ENCODE measurements at regions not wholly inside any gene's neighbourhood (a gene's known extent, or its start where the extent isn't known, plus 50 kb on each side); places are given as distances from the start of the nearest gene placed in this dataset.

DNA sequence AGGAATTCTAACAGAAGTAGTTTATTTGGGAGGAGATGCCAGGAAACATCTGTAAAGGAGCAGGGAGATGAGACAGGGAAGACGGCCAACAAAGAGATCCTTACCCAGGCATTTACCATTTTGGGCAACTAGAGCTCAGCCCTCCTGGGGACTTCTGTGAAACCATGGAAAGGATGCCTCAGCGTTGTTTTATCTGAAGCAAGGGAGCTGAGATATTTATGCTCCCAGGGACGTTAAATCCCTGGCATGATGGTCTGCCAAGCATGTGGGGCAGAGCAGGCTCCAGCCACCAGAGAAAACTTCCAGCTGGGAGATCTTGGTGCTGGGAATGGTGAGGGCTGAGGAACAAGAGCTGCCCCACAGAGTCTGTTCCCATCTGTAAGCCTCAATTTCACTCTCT is 114.8 kb upstream of the FOXF1 start:
- DNase-seq = no peak

DNA sequence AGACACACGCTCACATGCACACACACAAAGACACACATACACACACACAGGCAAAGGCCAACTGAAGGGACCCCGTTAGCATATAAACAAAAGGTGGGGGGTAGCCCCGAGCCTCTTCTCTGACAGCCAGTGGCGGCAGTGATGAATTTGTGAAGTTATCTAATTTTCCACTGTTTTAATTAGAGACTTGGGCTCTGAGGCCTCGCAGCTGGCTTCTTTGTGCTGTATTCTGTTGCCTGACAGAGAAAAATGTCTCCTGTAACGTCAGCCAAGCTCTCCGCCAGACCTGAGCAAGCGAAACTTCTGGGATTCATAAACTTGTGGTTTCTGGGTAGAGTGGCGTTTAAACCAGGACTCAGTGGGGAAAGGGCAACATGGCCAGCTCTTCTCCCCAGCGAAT is 113.9 kb upstream of the FOXF1 start:
- no peak for DNase-seq

DNA sequence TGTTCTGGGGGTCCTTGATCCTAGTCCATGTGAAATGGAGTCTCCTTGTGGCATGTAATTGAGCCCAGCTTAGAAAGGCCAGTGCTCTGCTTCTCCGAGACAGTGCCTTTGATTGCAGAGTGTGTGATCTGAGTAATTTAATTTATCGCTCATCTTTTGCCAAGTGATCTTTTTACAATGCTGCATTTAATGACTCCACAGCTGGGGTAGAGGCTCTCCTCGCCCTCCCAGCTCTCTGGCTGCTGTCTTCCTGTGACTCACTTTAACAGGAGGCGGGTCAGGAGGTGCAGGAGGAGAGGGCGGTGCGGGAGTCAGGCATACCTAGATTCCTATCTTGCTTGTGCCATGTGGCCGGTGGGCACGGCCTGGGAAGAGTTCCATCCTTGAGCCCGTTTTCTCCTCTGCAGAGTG is 113.4 kb upstream of the FOXF1 start:
- no peak for DNase-seq

DNA sequence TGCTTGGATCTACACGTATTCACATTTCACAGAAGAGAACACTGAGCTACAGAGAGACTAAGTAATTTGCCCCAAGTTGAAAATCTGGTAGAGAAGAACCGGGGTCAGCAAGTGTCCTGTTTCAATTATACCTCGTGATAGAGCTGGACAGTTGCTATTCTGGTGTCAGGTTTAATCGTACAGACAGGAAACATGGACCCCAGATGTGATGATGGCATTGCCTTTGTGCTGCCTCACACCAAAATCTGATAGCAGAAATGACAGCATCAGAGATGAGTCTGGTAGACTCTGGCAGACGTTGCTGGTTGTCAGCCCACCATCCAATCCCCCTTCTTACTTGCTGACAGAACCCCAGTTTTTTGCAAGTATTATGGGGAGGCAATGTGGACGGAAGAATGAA is 112.1 kb upstream of the FOXF1 start:
- DNase-seq = no peak

DNA sequence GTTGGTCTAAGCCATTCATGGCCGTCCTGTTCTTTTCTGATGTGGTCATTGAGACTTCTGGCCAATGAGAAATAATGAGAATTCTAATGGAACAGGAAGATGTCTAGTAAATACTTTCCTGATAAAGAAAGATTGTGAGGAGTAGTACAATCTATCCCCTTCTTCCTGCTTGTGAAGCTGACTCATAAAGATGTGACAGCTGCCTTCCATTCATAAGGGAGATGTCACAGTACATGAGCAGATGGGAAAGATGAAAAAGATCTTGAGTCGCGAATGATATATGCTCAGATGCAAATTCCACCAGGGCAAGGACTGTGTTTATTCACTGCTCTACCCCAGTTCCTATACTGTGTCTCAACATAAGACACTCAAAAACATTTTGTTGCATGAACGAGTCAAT is 111.7 kb upstream of the FOXF1 start:
- DNase-seq = no peak

DNA sequence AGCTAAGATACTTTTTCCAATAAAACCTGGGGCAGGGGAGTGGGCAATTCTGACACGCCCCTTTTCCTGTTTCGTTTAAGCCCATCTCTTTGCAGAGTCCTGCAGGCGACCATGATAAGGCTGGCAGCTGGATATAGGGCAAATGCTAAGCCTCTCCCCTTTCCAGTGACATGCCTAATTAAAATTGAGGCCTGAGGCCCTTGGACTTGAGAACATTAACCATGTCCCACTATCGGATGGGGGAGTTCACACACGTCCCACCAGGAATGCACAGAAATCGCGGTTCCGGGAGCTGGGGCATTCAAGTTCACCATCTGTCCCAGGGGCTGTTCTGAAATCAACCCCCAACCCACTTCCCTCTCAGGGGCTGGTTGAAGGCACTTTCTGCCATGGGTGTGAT is 109.2 kb upstream of the FOXF1 start:
- DNase-seq = no peak

DNA sequence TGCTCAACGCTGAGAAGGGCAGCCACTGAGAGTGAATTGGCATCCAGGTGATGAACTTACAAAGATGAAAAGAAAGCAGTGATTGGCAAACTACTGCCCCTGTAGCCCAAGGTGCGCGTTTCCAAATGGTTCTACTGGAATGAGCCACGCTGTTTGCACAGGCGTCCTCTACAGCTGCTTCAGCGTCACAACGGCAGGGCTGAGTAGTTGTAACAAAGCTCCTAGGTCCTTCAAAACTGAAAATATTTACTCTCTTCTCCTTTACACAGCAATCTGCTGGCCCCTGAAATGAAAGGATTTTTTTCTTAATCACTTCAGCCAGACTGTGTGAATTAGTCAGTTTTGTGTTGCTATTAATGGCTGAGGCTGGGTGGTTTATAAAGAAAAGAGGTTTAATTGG is 107.2 kb upstream of the FOXF1 start:
- DNase-seq = no peak

DNA sequence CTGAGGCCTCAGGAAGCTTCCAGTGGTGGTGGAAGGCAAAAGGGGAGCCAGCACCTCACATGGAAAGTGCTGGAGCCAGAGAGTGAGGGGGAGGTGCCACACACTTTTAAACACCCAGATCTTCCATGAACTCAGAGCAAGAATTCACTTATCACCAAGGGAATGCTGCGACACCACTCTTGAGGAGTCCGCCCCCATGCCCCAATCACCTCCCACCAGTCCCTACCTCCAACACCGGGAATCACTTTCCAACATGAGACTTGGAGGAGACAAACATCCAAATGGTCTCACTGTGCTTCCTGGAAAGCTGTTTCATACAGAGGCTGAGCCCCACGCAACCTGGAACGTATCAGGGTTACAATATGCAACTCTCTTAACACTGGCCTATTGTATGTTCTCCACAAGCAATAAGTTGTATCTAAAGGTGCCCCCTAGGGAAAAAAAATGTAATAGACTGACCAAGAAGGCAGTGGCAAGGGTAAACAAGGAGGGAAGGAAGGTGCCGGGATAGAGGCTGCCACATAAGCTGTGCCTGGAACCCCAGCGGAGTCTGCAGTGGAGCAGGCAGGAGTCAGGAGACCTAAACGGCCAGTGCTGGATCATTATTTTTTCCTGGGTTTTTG is 106.7 kb upstream of the FOXF1 start:
- no peak for DNase-seq

DNA sequence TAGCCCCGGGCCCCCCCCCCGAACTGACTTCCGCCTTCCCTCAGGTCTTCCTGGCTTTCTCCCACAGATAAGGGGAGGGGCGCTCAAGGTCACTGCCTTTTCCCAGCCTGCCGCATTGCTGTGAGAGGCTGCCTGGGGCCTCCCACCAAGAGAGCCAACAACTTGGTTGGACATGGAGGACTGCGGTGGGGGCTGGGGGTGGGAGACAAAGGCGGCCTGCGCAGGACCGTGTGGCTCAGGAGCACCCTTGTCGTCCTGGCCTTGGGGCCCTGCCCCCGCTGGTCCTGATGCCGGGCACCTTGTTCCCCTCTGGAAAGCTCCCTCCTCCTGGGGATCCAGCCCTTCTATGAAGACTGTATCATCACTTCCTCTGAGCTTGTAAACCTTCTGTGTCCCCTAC is 105.6 kb upstream of the FOXF1 start:
- no peak for DNase-seq

DNA sequence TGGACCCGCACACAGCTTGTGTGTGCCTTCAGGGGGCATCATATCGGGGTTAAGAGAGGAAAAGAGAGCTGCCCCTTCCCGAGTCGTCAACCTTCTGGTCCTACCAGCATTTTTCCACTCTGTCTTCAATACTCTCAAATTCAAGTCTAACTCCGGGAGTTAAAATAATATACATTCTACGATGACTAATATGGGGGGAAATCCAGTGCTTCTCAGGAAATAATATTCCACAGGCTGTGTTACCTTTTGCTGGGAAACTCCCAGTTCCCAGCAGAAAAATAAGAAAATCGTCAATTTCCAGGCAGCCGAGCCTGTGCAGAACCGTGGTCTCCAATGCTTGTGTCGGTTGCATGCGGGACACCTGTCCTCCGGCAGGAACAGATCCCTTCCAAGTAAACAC is 105.0 kb upstream of the FOXF1 start:
- no peak for DNase-seq

DNA sequence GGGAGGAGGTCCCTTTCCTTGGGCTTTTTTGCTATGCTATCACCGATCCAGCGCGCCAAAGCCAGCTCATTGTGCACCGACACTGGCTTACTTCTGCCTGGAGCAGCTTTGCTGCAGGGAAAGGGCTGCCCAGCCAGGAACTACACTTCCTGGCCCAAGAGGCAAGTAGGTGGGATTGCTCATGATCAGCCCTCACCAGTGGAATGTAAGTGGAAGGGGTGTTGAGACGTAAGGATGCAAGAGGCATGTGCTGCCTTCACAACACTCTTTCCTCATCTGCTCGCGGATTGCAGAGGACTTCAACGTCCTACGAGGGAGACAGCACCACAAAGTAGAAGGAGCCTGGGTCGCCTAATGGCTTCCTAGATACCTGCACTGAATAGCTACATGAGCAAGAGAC is 104.3 kb upstream of the FOXF1 start:
- no peak for DNase-seq

DNA sequence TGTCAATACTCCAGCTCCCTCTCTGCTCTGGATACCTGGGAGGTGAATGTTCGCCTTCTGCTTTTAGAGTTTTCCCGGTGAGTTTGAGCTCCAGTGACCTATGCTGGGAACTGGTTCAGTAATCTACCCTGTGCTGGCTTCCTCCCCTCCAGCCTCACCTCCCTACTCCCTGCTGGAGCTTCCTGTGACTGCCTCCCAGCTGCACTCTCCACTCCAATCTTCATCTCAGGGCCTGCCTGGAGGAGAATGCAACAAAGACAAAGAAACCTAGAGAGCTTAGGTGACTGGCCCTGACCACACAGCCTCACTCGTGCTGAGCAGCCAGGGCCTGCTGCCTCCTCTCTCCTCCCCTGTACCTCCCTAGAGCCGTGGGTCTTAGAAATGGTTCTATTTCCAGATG is 101.6 kb upstream of the FOXF1 start:
- no peak for DNase-seq

DNA sequence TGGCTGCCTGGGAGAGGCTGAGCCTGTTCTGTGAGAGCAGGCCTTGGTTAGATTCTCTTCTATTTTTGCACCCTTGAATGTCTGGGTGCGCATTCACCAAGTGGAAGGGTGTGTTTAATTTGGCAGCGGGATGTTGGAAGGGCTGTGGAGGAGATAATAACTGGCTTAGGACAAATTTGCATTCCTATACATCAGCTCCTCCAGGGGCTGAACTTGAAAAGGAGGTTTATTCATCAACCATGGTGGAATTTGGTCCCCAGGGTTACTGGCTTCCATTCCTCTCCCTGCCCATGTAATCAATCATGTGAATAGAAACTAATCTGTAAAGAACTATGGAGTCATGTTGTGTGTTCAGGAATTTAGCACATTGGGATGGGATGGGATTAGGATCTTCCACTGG is 100.2 kb upstream of the FOXF1 start:
- DNase-seq = no peak

DNA sequence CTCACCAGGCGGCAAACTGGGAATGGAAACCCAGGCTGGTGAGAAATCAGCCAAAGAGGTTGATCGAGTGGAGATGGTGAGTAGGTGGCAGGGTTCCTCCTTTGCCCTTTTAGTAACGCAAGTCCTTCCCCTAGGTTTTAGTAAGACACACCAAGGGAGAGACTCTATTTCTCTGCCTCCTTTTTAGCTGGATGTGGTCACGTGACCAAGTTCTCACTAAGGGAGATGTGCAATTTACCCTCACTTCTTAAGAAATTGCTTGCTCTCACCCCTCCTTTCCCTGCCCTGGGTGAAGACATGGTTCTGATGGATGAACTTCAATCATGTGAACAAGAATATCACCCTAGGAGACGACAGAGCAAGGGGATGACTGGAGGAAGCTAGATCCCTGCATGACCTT is 99.8 kb upstream of the FOXF1 start:
- DNase-seq = no peak

DNA sequence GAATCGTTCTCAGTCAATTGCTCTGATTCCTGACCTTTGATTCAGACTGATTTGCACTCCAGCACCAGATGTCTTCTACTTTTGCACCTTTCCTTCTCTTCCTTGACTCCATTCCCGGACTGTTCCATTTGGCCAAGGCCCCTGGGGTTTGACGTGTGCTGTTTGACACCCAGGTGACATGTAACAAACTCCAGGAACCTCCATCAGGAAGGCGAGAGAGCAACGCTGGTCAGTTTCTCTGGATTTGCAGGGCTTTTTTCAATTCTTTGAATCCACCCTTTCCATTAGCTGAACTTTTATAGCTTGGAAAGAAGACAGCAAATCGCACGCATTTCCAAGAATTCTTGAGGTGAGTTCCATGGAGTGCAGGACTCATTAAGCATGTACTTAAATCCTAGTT is 98.4 kb upstream of the FOXF1 start:
- no peak for DNase-seq

DNA sequence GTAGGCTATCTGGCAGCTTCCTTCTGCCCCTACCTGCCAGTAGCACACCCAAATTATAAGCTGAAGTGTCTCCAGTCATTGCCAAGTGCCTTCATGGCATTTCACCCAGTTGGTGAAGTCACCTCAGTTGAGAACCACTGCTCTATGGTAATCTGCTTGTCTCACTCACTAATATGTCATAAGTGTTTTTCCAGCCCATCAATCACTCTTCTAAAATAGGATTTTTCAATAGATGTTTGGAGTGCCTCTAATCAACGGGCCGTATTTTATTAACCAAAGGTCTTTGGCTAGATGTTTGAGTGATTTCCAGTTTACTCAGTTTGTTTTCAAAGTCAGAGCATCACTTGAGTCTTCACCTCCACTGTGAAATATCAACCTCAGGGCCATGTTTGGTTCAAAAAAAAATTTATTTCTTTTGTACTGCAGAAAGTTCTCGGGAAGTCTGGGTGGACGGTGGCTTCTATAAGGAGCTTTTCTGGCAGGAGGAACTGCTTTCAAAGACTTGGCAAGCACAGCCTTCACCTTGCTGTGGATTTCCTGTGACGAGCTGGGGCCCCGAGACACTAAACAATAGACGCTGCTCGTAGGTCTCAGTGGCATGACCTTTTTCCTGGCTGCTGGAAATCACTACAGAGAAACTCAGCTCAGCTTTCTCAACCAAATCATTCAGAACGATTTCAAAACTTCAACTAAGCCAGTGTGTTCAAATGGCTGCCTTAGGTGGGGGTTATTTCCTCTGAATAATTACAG is 95.2 kb upstream of the FOXF1 start:
- no peak for DNase-seq

DNA sequence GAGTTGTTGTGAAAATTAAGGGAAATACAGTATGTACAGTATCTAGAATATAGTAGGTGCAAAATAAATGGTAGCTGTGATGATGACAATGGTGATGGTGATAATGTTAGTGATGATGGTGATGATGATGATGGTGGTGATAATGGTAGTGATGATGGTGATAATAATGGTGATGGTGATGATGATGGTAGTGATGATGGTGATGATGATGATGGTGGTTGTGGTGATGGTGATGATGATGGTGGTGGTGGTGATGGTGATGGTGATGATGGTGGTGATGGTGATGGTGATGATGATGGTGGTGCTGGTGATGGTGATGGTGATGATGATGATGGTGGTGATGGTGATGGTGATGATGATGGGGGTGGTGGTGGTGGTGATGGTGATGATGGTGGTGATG is 91.3 kb upstream of the FOXF1 start:
- no peak for DNase-seq

DNA sequence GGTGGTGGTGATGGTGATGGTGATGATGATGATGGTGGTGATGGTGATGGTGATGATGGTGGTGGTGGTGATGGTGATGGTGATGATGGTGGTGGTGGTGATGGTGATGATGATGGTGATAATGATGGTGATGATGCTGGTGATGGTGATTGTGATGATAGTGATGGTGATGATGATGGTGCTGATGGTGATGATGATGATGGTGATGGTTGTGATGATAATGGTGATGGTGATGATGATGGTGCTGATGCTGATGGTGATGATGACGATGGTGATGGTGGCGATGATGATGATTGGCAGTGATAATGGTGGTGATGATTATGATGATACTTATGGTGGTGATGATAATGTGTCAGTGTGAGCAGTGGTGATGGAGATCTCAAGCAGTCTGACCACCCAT is 90.8 kb upstream of the FOXF1 start:
- no peak for DNase-seq

DNA sequence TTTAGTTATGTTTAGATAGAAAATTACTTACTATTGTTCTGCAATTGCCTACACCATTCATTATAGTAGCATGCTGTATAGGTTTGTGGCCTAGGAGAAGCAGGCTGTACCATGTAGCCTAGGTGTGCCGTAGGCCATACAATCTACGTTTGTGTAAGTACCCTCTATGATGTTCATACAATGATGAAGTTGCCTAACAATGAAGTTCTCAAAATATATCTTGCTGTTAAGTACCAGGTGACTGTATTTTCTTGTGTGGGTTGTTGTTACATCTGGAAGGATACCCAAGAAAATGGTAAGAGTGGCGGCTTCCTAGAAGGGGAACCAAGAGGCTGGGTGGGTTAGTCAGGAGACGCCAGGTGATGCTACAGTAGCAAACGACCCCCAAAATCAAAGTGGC is 88.3 kb upstream of the FOXF1 start:
- DNase-seq = no peak

DNA sequence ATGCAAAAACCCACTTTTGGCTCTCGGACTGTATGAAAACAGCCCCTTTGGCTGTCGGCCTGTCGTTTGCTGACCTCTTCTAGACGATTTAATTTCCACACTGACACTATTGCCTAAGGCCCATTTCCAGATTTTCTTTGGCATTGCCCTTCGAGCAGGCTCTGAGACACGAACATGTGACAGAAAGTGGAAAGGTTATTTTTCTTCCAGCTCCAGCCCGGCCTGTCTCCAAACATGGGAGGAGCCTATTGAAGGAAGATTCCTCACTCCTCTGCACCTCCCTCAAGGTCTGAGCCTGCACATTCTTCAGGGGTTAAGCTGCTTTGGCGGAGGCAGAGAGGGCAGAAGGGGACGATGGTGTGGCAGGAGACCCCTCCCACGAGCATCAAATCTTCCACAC is 85.9 kb upstream of the FOXF1 start:
- no peak for DNase-seq

DNA sequence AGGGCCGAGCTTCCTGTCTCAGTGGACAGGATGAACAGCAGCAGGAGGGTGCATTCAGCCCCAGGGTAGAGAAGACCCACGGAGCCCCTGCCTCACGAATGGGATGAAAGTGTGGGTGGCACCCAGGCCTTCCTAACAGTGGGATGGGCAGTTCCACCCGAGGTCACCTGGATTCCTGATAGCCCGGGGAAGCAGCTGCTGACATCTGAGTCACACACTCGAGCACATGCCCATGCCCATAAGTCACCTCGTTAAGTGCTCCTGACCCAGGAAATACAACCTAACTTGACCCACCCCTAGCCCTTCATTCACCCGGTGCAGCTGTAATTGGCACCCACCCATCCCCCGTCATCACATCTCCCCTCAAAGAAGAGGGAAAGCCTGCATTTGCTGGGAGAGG is 85.3 kb upstream of the FOXF1 start:
- DNase-seq = no peak

DNA sequence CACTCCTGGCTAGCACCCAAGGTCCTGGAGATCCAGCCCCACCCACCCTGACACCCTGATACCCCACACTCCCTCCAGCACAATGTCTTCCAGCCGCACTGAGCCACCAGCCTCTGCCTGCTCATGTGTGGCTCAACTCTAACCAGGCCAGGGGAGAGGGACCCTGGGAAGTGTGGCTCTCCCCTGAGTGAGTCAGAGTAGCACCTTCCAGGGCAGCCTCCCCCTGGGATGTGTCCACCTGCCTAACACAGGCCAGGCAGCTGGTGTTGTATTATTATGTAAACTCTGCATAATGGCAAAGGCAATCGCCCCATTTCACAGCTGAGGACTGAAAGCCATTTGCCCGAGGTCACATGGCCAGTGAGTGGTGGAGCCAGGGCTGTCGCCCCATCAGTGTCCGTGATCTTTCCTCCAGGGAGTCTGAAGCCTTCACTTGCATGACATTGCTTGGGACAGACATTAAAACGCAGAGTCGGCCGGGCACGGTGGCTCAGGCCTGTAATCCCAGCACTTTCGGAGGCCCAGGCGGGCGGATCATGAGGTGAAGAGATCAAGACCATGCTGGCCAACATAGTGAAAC is 84.2 kb upstream of the FOXF1 start:
- DNase-seq = no peak

DNA sequence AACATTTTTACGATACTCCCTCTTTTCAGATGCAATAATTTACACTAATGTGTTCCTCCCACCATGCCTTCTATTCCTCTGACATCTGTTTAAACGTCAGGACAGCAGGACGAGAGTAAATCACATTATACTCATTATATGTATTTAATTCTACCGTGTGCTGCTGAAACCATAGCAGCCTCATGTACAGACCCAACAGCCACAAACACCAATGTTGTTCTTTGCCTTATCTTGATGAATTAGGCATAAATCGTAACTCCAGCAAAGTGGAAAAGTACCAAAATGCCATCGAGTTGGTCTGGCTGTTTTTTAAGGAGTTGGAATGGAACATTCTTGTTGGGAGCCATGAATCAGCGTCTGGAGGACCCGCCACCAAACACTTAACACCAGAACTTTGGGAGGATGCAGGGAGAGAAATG is 82.9 kb upstream of the FOXF1 start:
- no peak for DNase-seq

DNA sequence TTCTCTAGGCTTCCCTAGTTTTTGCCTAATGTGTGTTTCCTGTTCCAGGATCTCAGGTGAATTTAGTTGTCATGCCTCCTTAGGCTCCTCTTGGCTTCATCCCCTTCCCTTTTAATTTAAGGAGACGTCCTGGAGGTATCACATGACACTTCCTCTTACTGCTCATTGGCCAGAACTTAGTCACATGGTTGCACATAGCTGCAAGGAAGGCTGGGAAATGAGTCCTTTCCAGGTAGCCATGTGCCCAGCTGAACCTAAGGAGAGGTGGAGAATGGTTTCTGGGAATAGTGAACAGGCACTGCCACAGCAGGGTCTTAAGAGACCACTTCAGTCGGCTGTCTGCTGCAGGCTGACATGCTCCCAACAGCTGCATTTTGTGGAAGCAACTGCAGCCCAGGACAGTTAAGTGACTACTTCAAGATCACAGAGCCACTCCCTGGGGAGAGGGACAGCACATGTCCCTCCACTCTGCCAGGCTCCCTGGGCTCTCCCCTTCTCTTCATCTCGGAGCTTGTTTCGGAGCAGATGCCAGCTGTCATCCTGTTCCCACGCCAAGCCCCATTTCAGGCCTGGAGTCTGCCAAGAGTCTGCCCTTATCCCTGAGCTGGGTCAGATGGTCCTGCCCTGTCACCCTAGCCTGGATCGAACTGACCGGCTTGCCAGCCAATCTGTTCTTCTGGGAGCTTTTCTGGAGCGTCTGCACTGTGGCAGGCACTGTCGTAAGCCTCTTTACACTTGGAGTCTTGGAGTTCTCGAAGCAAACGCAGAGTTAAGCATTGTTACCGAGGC is 81.4 kb upstream of the FOXF1 start:
- no peak for DNase-seq

Data from activated CD8-positive, alpha-beta memory T cell treated with anti-CD3 and anti-CD28 coated beads, Interleukin-2, amount 50 U/mL, for 4 hours (primary cell).